Daoy (cell line): ENCODE measurements at regions not wholly inside any gene's neighbourhood (a gene's known extent, or its start where the extent isn't known, plus 50 kb on each side); places are given as distances from the start of the nearest gene placed in this dataset.

Experiments used
- DNase-seq: peaks from one replicate; pipeline ENCODE4 v3.0.0-alpha.2; 2015; ENCODE audit warnings: low read depth

- no peak for DNase-seq
Observed at GRCh38 chr17:83178533-83179304, 99.3 kb downstream of the METRNL start.

- no peak for DNase-seq
Observed at GRCh38 chr17:83179374-83179773, 100.0 kb downstream of the METRNL start.

GRCh38 chr17:83179811-83180210 is 100.4 kb downstream of the METRNL start:
- no peak for DNase-seq

- no peak for DNase-seq
Observed at GRCh38 chr17:83180264-83180995, 101.0 kb downstream of the METRNL start.

- no peak for DNase-seq
Observed at GRCh38 chr17:83180996-83181481, 101.6 kb downstream of the METRNL start.

- DNase-seq: no peak
Observed at GRCh38 chr17:83181991-83182619, 102.7 kb downstream of the METRNL start.

- DNase-seq: no peak
Observed at GRCh38 chr17:83182620-83183101, 103.3 kb downstream of the METRNL start.

- no peak for DNase-seq
Observed at GRCh38 chr17:83183145-83183948, 103.9 kb downstream of the METRNL start.

GRCh38 chr17:83183951-83184506 is 104.6 kb downstream of the METRNL start:
- no peak for DNase-seq

- no peak for DNase-seq
Observed at GRCh38 chr17:83185023-83186002, 105.9 kb downstream of the METRNL start.

- DNase-seq: no peak
Observed at GRCh38 chr17:83186226-83186625, 106.8 kb downstream of the METRNL start.

GRCh38 chr17:83186751-83187421 is 107.5 kb downstream of the METRNL start:
- no peak for DNase-seq

- no peak for DNase-seq
Observed at GRCh38 chr17:83187782-83188311, 108.4 kb downstream of the METRNL start.

- no peak for DNase-seq
Observed at GRCh38 chr17:83189044-83190003, 109.9 kb downstream of the METRNL start.

- DNase-seq: no peak
Observed at GRCh38 chr17:83190004-83190385, 110.6 kb downstream of the METRNL start.

- DNase-seq: no peak
Observed at GRCh38 chr17:83190601-83191387, 111.4 kb downstream of the METRNL start.
